ENCODE measurements at regions not wholly inside any gene's neighbourhood (a gene's known extent, or its start where the extent isn't known, plus 50 kb on each side); places are given as distances from the start of the nearest gene placed in this dataset.

GRCh38 chr10:120960725-120961124, 109.6 kb downstream of the WDR11 start:
- DNase-seq = peak; percentile 18

GRCh38 chr10:120961795-120962755, 110.9 kb downstream of the WDR11 start:
- DNase-seq = peak; percentile 66

GRCh38 chr10:120962756-120963593, 111.8 kb downstream of the WDR11 start:
- peak; percentile 75 for DNase-seq

GRCh38 chr10:120963594-120964220, 112.5 kb downstream of the WDR11 start:
- DNase-seq = no peak

- DNase-seq = peak; percentile 8
Measured at GRCh38 chr10:120966657-120967045, 115.5 kb downstream of the WDR11 start.

- no peak for DNase-seq
Measured at GRCh38 chr10:120969219-120969645, 118.1 kb downstream of the WDR11 start.

GRCh38 chr10:120970595-120971529, 119.7 kb downstream of the WDR11 start:
- DNase-seq = no peak

GRCh38 chr10:120971671-120972070, 120.5 kb downstream of the WDR11 start:
- no peak for DNase-seq

- no peak for DNase-seq
Measured at GRCh38 chr10:120972259-120972658, 121.1 kb downstream of the WDR11 start.

GRCh38 chr10:120975072-120975867, 124.1 kb downstream of the WDR11 start:
- no peak for DNase-seq

- DNase-seq = peak; percentile 32
Measured at GRCh38 chr10:120975868-120976225, 124.7 kb downstream of the WDR11 start.

GRCh38 chr10:120977897-120978296, 126.7 kb downstream of the WDR11 start:
- DNase-seq = no peak

- DNase-seq = peak; percentile 59
Measured at GRCh38 chr10:120978589-120979252, 127.6 kb downstream of the WDR11 start.

GRCh38 chr10:120979435-120980278, 128.5 kb downstream of the WDR11 start:
- DNase-seq = peak; percentile 77

- peak; percentile 49 for DNase-seq
Measured at GRCh38 chr10:120980279-120981255, 129.4 kb downstream of the WDR11 start.

- DNase-seq = peak; percentile 96
Measured at GRCh38 chr10:120981601-120982391, 130.6 kb downstream of the WDR11 start.

GRCh38 chr10:120982507-120982906, 131.3 kb downstream of the WDR11 start:
- peak; percentile 50 for DNase-seq

All from islet precursor cell (in vitro differentiated cells).